Loucy (cell line): ENCODE measurements at regions not wholly inside any gene's neighbourhood (a gene's known extent, or its start where the extent isn't known, plus 50 kb on each side); places are given as distances from the start of the nearest gene placed in this dataset.

Experiments used
- H2AFZ ChIP-seq: fragments of 200-600 bp; sonication (generic); 2 replicates; pipeline ENCODE4 v1.6.0; 2016; ENCODE audit warnings: antibody characterized with exemption, mild to moderate bottlenecking, low read length, moderate library complexity
- H3F3A ChIP-seq: fragments of 200-600 bp; 2 replicates; pipeline ENCODE4 v1.6.0; 2016; ENCODE audit warnings: antibody characterized with exemption, low read depth, mild to moderate bottlenecking
- H3K27me3 ChIP-seq: fragments of 200-600 bp; sonication (generic); 2 replicates; pipeline ENCODE4 v1.6.1; 2014; ENCODE audit warnings: low read length, mild to moderate bottlenecking; ENCODE audit not compliant: insufficient read depth, poor library complexity, severe bottlenecking
- H3K36me3 ChIP-seq: fragments of 200-600 bp; sonication (generic); 2 replicates; pipeline ENCODE4 v1.6.1; 2016; ENCODE audit warnings: low read length; ENCODE audit not compliant: insufficient read depth
- H3K4me1 ChIP-seq: fragments of 200-600 bp; sonication (generic); 2 replicates; pipeline ENCODE4 v1.5.1; 2014; ENCODE audit warnings: low read length, mild to moderate bottlenecking; ENCODE audit not compliant: insufficient read depth, poor library complexity, severe bottlenecking
- H3K4me2 ChIP-seq: fragments of 200-600 bp; sonication (generic); 2 replicates; pipeline ENCODE4 v1.6.0; 2014; ENCODE audit warnings: antibody characterized with exemption, low read length, low read depth, mild to moderate bottlenecking; ENCODE audit not compliant: poor library complexity, severe bottlenecking
- H3K4me3 ChIP-seq: fragments of 200-600 bp; sonication (generic); 2 replicates; pipeline ENCODE4 v1.5.1; 2014; ENCODE audit warnings: low read length, mild to moderate bottlenecking, mixed read lengths; ENCODE audit not compliant: poor library complexity, severe bottlenecking
- H3K79me2 ChIP-seq: fragments of 200-600 bp; sonication (generic); 2 replicates; pipeline ENCODE4 v1.6.1; 2014; ENCODE audit warnings: low read length; ENCODE audit not compliant: insufficient read depth
- H3K9ac ChIP-seq: fragments of 200-600 bp; sonication (generic); 2 replicates; pipeline ENCODE4 v1.6.0; 2014; ENCODE audit warnings: mild to moderate bottlenecking, low read depth, low read length, moderate library complexity; ENCODE audit not compliant: poor library complexity, severe bottlenecking
- H3K9me2 ChIP-seq: fragments of 200-600 bp; sonication (generic); replicated peaks from 2 replicates; pipeline ENCODE4 v1.6.1; 2016; ENCODE audit warnings: low read depth, low read length, mixed read lengths
- H3K9me3 ChIP-seq: fragments of 200-600 bp; sonication (generic); 2 replicates; pipeline ENCODE4 v1.6.1; 2014; ENCODE audit warnings: mild to moderate bottlenecking, antibody characterized with exemption, low read length, low read depth; ENCODE audit not compliant: insufficient read depth
- H4K20me1 ChIP-seq: fragments of 200-600 bp; sonication (generic); 2 replicates; pipeline ENCODE4 v1.6.0; 2014; ENCODE audit warnings: antibody characterized with exemption, low read length, mild to moderate bottlenecking; ENCODE audit not compliant: insufficient read depth, poor library complexity, severe bottlenecking
- EZH2phosphoT487 ChIP-seq: fragments of 200-600 bp; IDR thresholded peaks from 2 replicates; pipeline ENCODE4 v1.6.1; 2018; ENCODE audit warnings: antibody characterized with exemption, mild to moderate bottlenecking, moderate library complexity, borderline replicate concordance
- TF ChIP-seq, protein P1 (sequence below): fragments of 200-600 bp; sonication (generic); conservative IDR thresholded peaks from 2 replicates; pipeline ENCODE4 v1.5.1; 2014; ENCODE audit warnings: mild to moderate bottlenecking, antibody characterized with exemption, low read length

DNA sequence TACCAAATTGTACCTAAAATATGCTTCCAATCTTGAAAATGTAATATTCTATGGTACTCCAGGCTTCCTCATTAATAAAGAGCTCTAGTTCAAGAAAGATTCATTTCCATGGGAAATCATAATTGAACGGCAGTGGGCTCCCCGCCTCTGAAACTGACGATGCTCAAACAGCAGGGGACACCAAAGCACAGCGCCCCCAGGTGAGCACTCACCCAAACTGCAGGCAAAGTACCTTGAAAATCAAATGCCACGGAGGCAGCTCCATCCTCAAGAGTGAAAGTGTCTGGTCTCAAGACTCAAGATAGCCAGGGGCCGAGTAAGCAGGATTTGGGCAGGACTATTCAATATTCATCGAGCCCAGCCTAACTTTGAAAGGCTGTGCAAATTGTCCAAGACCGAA lies 217.4 kb upstream of the TNRC6C start:
- Histone ChIP-seq H4K20me1 (no peaks in the 10 kb centered on the region), H3K4me3 (no peak overlapping the region), H3K4me2 (no peak overlapping the region), H3K36me3 (no peaks in the 10 kb centered on the region), H3K9me2 (no peaks in the 10 kb centered on the region), H2AFZ (no peak overlapping the region), H3K9me3 (no peaks in the 10 kb centered on the region), H3K27me3 (no peaks in the 10 kb centered on the region), H3K4me1 (no peaks in the 10 kb centered on the region), H3F3A (no peaks in the 10 kb centered on the region), H3K9ac (no peak overlapping the region), H3K79me2 (no peaks in the 10 kb centered on the region)
- no peak for TF ChIP-seq EZH2phosphoT487
- TF ChIP-seq, protein P1, sequence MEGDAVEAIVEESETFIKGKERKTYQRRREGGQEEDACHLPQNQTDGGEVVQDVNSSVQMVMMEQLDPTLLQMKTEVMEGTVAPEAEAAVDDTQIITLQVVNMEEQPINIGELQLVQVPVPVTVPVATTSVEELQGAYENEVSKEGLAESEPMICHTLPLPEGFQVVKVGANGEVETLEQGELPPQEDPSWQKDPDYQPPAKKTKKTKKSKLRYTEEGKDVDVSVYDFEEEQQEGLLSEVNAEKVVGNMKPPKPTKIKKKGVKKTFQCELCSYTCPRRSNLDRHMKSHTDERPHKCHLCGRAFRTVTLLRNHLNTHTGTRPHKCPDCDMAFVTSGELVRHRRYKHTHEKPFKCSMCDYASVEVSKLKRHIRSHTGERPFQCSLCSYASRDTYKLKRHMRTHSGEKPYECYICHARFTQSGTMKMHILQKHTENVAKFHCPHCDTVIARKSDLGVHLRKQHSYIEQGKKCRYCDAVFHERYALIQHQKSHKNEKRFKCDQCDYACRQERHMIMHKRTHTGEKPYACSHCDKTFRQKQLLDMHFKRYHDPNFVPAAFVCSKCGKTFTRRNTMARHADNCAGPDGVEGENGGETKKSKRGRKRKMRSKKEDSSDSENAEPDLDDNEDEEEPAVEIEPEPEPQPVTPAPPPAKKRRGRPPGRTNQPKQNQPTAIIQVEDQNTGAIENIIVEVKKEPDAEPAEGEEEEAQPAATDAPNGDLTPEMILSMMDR, result peak; percentile 57

DNA sequence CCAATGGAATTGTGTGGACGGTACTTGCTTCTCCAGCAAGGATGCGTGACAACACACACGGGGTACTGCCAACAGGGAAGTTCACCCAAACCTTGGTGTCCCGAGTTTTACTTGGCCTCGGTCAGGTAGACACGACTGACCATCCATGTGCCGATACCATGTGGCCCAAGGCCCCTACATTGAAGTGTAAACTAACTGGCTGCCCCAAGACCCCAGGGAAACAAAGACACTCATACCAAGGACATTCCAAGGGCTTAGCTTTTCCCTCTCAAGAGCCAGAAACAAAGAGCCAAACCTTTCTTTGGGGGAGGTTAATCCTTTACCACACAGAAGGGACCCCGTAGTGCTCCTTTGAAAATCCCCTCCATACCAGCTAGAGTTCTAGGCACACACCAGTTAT lies 215.9 kb upstream of the TNRC6C start:
- Histone ChIP-seq H3K9me2 (no peaks in the 10 kb centered on the region), H3K4me2 (no peak overlapping the region), H2AFZ (no peak overlapping the region), H3F3A (no peaks in the 10 kb centered on the region), H3K4me1 (no peaks in the 10 kb centered on the region), H3K27me3 (no peaks in the 10 kb centered on the region), H3K79me2 (no peaks in the 10 kb centered on the region), H4K20me1 (no peaks in the 10 kb centered on the region), H3K36me3 (no peaks in the 10 kb centered on the region), H3K9me3 (no peaks in the 10 kb centered on the region), H3K9ac (no peak overlapping the region), H3K4me3 (no peak overlapping the region)
- no peak for TF ChIP-seq EZH2phosphoT487
- TF ChIP-seq, protein P1, result no peak

DNA sequence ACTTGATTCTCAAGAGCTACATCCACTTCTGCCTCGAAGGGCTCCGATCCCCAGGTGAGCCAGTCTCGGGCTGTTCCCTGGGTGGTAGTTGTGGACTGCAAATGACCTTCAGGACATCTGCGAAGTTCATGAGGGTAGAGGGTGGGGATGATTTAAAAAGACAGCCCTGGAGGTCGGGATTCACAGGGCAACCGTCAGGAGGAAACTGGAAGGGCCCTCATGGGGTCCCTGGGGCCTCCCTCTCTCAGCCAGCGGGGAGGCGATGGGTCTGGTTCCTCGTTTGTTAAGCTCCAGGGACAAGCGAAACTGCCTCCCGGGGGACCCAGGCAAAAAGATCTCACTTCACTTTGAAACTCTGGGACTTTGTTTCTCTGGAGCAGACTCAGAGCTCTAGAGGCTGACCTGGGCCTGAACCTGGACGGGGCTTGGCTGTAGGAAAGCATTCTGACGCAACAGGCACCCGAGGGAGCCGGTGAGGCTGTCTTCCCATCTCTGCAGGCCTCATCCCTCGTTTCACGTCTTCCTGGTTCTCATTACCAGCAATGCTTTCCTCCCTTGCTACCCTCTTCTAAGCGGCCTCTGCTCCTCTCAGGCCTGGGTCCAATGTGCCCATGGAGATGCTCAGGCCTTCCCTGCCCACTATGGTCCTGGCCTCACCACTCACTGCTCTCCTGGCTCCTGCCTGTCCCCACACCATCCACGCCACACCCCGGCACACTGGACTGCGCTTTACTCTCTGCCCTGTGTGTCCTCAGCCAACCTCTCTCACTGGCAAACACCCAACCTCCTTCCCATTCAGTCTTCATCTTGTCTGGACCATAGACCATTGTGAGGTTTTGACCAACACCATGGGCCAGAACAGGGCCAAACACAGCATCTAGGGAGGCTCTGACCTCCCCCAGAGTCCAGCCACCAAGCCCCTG lies 214.2 kb upstream of the TNRC6C start:
- no peaks in the 10 kb centered on the region for H3K4me1 ChIP-seq
- H3K4me3 ChIP-seq, result no peak overlapping the region
- H3K36me3 ChIP-seq, result no peaks in the 10 kb centered on the region
- no peaks in the 10 kb centered on the region for H3F3A ChIP-seq
- H2AFZ ChIP-seq, result no peak overlapping the region
- H3K4me2 ChIP-seq, result no peak overlapping the region
- TF ChIP-seq EZH2phosphoT487, result no peak
- TF ChIP-seq, protein P1, result no peak
- no peaks in the 10 kb centered on the region for H3K9me3 ChIP-seq
- H4K20me1 ChIP-seq, result no peaks in the 10 kb centered on the region
- no peaks in the 10 kb centered on the region for H3K9me2 ChIP-seq
- no peaks in the 10 kb centered on the region for H3K79me2 ChIP-seq
- no peaks in the 10 kb centered on the region for H3K27me3 ChIP-seq
- no peak overlapping the region for H3K9ac ChIP-seq
